GM12878 (cell line): ENCODE measurements at regions not wholly inside any gene's neighbourhood (a gene's known extent, or its start where the extent isn't known, plus 50 kb on each side); places are given as distances from the start of the nearest gene placed in this dataset.

Source experiments
- ATAC-seq: fragments of 200-7000 bp; cut with Tn5 transposase; 3 replicates; pipeline ENCODE4 v1.9.1; 2020; ENCODE audit warnings: mild to moderate bottlenecking, moderate library complexity
- BruUV-seq: library from RNA; stranded (reverse); fragments of 400-500 nt; replicated peaks from 2 replicates; lab custom pipeline; 2021; lab: Mats Ljungman, UMichigan
- CTCF ChIA-PET: fragments of 300-600 bp; sonication (Branson Sonifier 250); formaldehyde crosslinking; extraction: SDS; loops from one replicate; lab custom pipeline; 2021; ENCODE audit warnings: inconsistent platforms; lab: Yijun Ruan, JAX
- POLR2A ChIA-PET: fragments of 350-600 bp; formaldehyde crosslinking; extraction: SDS; loops from one replicate; lab custom pipeline; 2021; ENCODE audit warnings: inconsistent platforms; lab: Charles Lee
- RAD21 ChIA-PET: fragments of 300-600 bp; sonication (Branson Sonifier 250); formaldehyde crosslinking; loops from one replicate; lab custom pipeline; 2023; ENCODE audit warnings: antibody characterized with exemption; ENCODE audit not compliant: unreplicated experiment; lab: Charles Lee
- SMC1A ChIA-PET: fragments of 300-600 bp; sonication (Branson Sonifier 250); formaldehyde crosslinking; loops from one replicate; lab custom pipeline; 2023; ENCODE audit not compliant: unreplicated experiment, uncharacterized antibody; lab: Charles Lee
- DNase-seq: peaks from one replicate; pipeline ENCODE4 v3.0.0-alpha.2; 2011; ENCODE audit warnings: low read depth, low spot score
- FAIRE-seq: peaks from 3 replicates; lab custom pipeline; 2011; peaks lifted over from hg19 to GRCh38; lab: Jason Lieb, UNC
- H2AFZ ChIP-seq: 2 replicates; pipeline ENCODE4 v1.6.0; 2011; ENCODE audit warnings: low read depth, low read length, control low read depth; ENCODE audit not compliant: control insufficient read depth
- H3K27ac ChIP-seq: 2 replicates; pipeline ENCODE4 v1.5.1; 2011; ENCODE audit warnings: control low read depth; ENCODE audit not compliant: control insufficient read depth, insufficient read depth
- H3K27me3 ChIP-seq, 2 experiments: replicated peaks in 1 of 2; 2 replicates each; pipeline versions ENCODE4 v1.6.0 to v1.6.1; 2011; ENCODE audit warnings: low read length in 1 of 2; ENCODE audit not compliant: control insufficient read depth in 2 of 2, insufficient read depth in 2 of 2
- H3K36me3 ChIP-seq, 2 experiments: 2 replicates each; pipeline ENCODE4 v1.5.1; 2011; ENCODE audit warnings: low read length in 1 of 2; ENCODE audit not compliant: control insufficient read depth in 2 of 2, insufficient read depth in 2 of 2
- H3K4me1 ChIP-seq: 2 replicates; pipeline ENCODE4 v1.6.1; 2011; ENCODE audit warnings: mild to moderate bottlenecking, low read length, moderate library complexity, mixed read lengths; ENCODE audit not compliant: control insufficient read depth, insufficient read depth
- H3K4me2 ChIP-seq: 2 replicates; pipeline ENCODE4 v1.6.0; 2011; ENCODE audit warnings: control low read depth; ENCODE audit not compliant: control insufficient read depth, insufficient read depth
- H3K4me3 ChIP-seq: fragments of 200-600 bp; sonication (generic); 2 replicates; pipeline ENCODE4 v1.5.1; 2016
- H3K79me2 ChIP-seq: 2 replicates; pipeline ENCODE4 v1.6.0; 2011; ENCODE audit warnings: low read length; ENCODE audit not compliant: control insufficient read depth, insufficient read depth
- H3K9ac ChIP-seq: 2 replicates; pipeline ENCODE4 v1.8.0; 2011; ENCODE audit warnings: low read length, control low read depth, mixed read lengths; ENCODE audit not compliant: control insufficient read depth, insufficient read depth
- H3K9me3 ChIP-seq: replicated peaks from 3 replicates; pipeline ENCODE4 v1.5.1; 2011; ENCODE audit warnings: mild to moderate bottlenecking, low read length; ENCODE audit not compliant: control insufficient read depth, insufficient read depth
- H4K20me1 ChIP-seq: 2 replicates; pipeline ENCODE4 v1.6.0; 2011; ENCODE audit not compliant: control insufficient read depth, insufficient read depth
- CTCF ChIP-seq, 3 experiments: IDR thresholded peaks in 2 of 3; conservative IDR thresholded peaks in 1 of 3; 2 replicates each; pipeline ENCODE4 v1.5.1; 2011; ENCODE audit warnings: low read depth in 3 of 3, low read length in 3 of 3, mild to moderate bottlenecking in 3 of 3, control low read depth in 2 of 3, moderate library complexity in 2 of 3, inconsistent platforms in 1 of 3, mixed read lengths in 1 of 3; ENCODE audit not compliant: control insufficient read depth in 2 of 3, insufficient read depth in 1 of 3; ENCODE audit errors: extremely low read depth in 1 of 3
- ESRRA ChIP-seq: IDR thresholded peaks from 2 replicates; pipeline ENCODE4 v1.6.1; 2012; ENCODE audit warnings: mild to moderate bottlenecking, low read length, improper control_type of control experiment
- FOXM1 ChIP-seq: IDR thresholded peaks from 2 replicates; pipeline ENCODE4 v1.6.1; 2012; ENCODE audit warnings: low read depth, mild to moderate bottlenecking, inconsistent platforms, low read length, moderate library complexity
- MEF2A ChIP-seq: IDR thresholded peaks from 2 replicates; pipeline ENCODE4 v1.6.1; 2011; ENCODE audit warnings: low read depth, mild to moderate bottlenecking, low read length, moderate library complexity; ENCODE audit not compliant: insufficient read depth
- POU2F2 ChIP-seq: IDR thresholded peaks from 3 replicates; pipeline ENCODE4 v1.6.1; 2011; ENCODE audit warnings: low read depth, mild to moderate bottlenecking, low read length, borderline replicate concordance
- RAD21 ChIP-seq: IDR thresholded peaks from 2 replicates; pipeline ENCODE4 v1.6.1; 2011; ENCODE audit warnings: mild to moderate bottlenecking, low read depth, low read length, moderate library complexity; ENCODE audit not compliant: insufficient read depth
- RELA ChIP-seq: fragments of 450-650 bp; IDR thresholded peaks from 2 replicates; pipeline ENCODE4 v1.8.0; 2014; ENCODE audit warnings: borderline replicate concordance; ENCODE audit not compliant: partially characterized antibody
- SIN3A ChIP-seq: IDR thresholded peaks from 2 replicates; pipeline ENCODE4 v1.6.1; 2012; ENCODE audit warnings: low read depth, low read length, improper control_type of control experiment
- SKIL ChIP-seq: fragments of 450-650 bp; IDR thresholded peaks from 2 replicates; pipeline ENCODE4 v1.6.1; 2017; ENCODE audit warnings: mild to moderate bottlenecking, low read depth, inconsistent platforms; ENCODE audit not compliant: poor library complexity, severe bottlenecking
- SMC3 ChIP-seq: IDR thresholded peaks from 2 replicates; pipeline ENCODE4 v1.6.1; 2011; ENCODE audit warnings: low read length, improper control_type of control experiment, borderline replicate concordance
- TCF7 ChIP-seq: IDR thresholded peaks from 2 replicates; pipeline ENCODE4 v1.6.1; 2014; ENCODE audit warnings: antibody characterized with exemption, borderline replicate concordance
- YY1 ChIP-seq: IDR thresholded peaks from 2 replicates; pipeline ENCODE4 v1.6.1; 2011; ENCODE audit warnings: low read depth, mild to moderate bottlenecking, low read length
- ZNF24 ChIP-seq: fragments of 450-650 bp; IDR thresholded peaks from 2 replicates; pipeline ENCODE4 v1.6.1; 2017; ENCODE audit warnings: antibody characterized with exemption, mild to moderate bottlenecking
- WGBS: methylation state at CpG from one replicate; pipeline ENCODE4 v1.1.6; 2016; ENCODE audit warnings: low lambda C conversion rate; ENCODE audit not compliant: insufficient replicate concordance, insufficient coverage; ENCODE audit errors: missing lambda C conversion rate; 5-methylcytosine and 5-hydroxymethylcytosine counted together
- in situ Hi-C: fragments of 300-500 bp; cut with MboI; formaldehyde crosslinking; loops from 9 replicates; pipeline ENCODE4 v1.14.3; 2018; ENCODE audit warnings: mixed read lengths
- intact Hi-C: fragments of 100-400 bp; cut with micrococcal nuclease; formaldehyde crosslinking; loops from one replicate; pipeline ENCODE4 v1.14.2; 2022; ENCODE audit not compliant: unreplicated experiment

GRCh38 chr6:56359201-56359899 lies 112.0 kb upstream of the COL21A1 start:
- H3K9me3 ChIP-seq: no peaks in the 10 kb centered on the region
- ChIA-PET POLR2A (no interaction called here), RAD21 (interaction anchor here (1.0 to 2.2 kb wide), 5 partner anchors 183 to 492 kb away, joined by 3 to 7 read pairs (median 5); no protein-coding TSS in a partner anchor), CTCF (interaction anchor here (0.8 to 3.1 kb wide), 7 partner anchors 9 to 266 kb away, joined by 3 to 54 read pairs (median 7); no protein-coding TSS in a partner anchor), SMC1A (interaction anchor here (0.6 to 2.0 kb wide), 5 partner anchors 12 to 268 kb away, joined by 3 to 22 read pairs (median 5); no protein-coding TSS in a partner anchor)
- H3K27ac ChIP-seq: no peak overlapping the region
- in situ Hi-C loops: loop anchor here (10.0 kb wide), 2 partner anchors 335 to 505 kb away; no protein-coding TSS in a partner anchor
- no peaks in the 10 kb centered on the region for H3K27me3 ChIP-seq
- H2AFZ ChIP-seq: no peak overlapping the region
- H4K20me1 ChIP-seq: no peaks in the 10 kb centered on the region
- FAIRE-seq: peak; percentile 78
- H3K36me3 ChIP-seq: no peaks in the 10 kb centered on the region
- no peak overlapping the region for H3K4me2 ChIP-seq
- no TSS peak for BruUV-seq
- 0 out of 2 replicates have a peak, but pooled peaks have one; percentile 36 for TF ChIP-seq MEF2A
- peak; percentile 65 to 82 (median 77); a peak in 5 of 6 replicates for TF ChIP-seq CTCF (IDR thresholded peaks at IDR 0.05 in 2 of 3, conservative IDR thresholded peaks at IDR 0.05 in 1 of 3; ENCODE audit: control insufficient read depth in 2 of 3, extremely low read depth in 1 of 3, insufficient read depth in 1 of 3, low read depth in 3 of 3, low read length in 3 of 3)
- TF ChIP-seq ZNF24: 0 out of 2 replicates have a peak, but pooled peaks have one; percentile 41
- TF ChIP-seq SKIL: peak; percentile 33
- no peak for TF ChIP-seq SIN3A
- no peak for TF ChIP-seq TCF7
- peak; percentile 92 for TF ChIP-seq SMC3
- 0 out of 3 replicates have a peak, but pooled peaks have one; percentile 32 for TF ChIP-seq POU2F2
- TF ChIP-seq ESRRA: no peak
- TF ChIP-seq FOXM1: peak; percentile 53; the same call in 1 of the 2 replicates
- peak; percentile 61; the same call in 1 of the 2 replicates for TF ChIP-seq YY1
- peak; percentile 52 for TF ChIP-seq RELA
- TF ChIP-seq RAD21: peak; percentile 99
- 34% methylated on average over 9 of the region's 9 CpGs for WGBS
- ATAC-seq: peak; percentile 94
- intact Hi-C loops: loop anchor here (1.0 to 10.0 kb wide), 5 partner anchors 88 to 491 kb away; no protein-coding TSS in a partner anchor
- H3K79me2 ChIP-seq: no peaks in the 10 kb centered on the region
- H3K9ac ChIP-seq: no peak overlapping the region
- DNase-seq: peak; percentile 26
- H3K4me3 ChIP-seq: no peak overlapping the region
- H3K4me1 ChIP-seq: no peaks in the 10 kb centered on the region
